COLO668 (cell line): ENCODE measurements at regions not wholly inside any gene's neighbourhood (a gene's known extent, or its start where the extent isn't known, plus 50 kb on each side); places are given as distances from the start of the nearest gene placed in this dataset.

Experiments
- DNase-seq: peaks from one replicate; lab custom pipeline; 2025; ENCODE audit not compliant: unreplicated experiment; lab: John Stamatoyannopoulos, UW

DNA sequence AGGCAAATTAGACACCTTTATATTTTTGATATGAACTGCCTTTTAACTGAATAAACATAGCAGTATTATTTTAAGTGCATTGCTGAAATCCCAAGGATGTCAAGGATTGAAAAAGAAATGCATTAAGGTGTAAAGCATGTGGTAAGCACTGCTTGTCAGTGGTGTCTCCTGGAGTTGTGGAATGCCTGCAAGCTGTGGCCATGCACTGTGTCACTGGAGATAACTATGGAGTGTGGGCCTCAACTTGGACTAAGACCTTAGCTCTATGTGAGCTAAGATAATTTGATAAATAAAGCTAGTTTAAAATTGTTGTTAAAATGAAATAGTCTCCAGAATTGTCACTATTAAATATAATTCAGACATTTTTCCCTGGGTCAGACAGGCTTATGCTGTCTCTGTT, 156.6 kb upstream of the OPRM1 start:
- no peak for DNase-seq

DNA sequence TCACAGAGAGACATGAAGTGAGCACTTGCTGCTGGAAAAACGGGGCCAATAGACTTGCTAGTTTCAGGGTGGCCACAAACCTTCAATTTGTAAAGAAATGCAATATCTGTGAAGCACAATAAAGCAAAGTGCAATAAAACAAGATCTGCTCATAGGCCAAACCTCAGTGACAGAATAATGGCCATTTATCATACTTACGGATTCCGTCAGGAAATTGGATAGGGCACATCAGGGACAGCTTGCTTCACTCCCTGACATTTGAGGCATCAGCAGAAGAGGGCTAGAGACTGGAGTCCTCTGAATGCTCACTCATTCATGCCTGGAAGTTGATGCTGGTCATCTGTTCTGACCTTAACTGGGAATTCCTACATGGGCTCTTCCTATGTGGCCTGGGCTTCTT, 165.5 kb upstream of the OPRM1 start:
- DNase-seq = no peak

DNA sequence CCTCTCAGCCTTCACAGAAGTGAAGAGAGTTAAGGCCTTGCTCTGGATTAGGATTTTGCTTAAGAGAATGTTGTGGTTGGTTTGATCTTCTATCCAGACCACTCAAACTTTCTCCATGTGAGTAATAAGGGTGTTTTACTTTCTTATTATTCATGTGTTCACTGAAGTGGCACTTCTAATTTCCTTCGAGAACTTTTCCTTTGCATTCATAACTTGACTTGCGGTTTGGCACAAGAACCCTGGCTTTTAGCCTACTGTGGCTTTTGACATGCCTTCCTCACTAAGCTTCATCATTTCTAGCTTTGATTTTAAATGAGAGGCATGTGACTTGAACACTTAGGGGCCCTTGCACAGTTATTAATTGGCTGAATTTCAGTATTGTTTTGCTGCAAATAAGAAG, 166.1 kb upstream of the OPRM1 start:
- no peak for DNase-seq

DNA sequence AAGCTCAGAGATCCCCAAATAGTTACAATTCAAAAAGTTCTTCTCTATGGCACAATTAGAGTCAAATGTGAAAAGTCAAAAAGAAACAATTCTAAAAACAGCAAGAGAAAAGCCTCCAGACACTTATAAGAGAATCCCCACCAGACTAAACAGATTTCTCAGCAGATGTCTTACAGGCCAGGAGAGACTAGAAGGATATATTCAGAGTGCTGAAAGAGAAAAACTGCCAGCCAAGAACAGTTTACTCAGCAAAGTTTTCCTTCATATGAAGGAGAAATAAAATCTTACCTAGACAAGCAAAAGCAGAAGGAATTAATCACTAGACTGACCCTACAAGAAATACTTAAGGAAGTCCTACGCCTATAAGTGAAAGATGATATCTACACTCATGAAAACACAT, 176.1 kb upstream of the OPRM1 start:
- DNase-seq = no peak

DNA sequence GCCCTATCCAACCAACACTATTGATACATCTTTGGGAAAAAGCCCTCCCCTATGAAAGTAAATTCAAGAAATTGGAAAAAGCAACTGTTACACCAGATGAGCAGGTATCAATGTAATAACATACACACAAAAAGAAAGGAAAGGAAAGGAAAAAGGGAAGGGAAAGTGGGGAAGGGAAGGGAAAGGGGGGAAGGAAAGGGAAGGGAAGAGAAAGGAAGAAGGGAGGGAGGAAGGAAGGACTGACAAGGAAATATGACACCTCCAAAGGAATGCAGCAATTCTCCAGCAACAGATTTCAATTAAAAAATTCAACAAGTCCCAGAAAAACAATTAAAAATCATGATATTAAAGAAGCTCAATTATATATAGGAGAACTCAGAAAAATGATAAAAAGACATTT, 176.9 kb upstream of the OPRM1 start:
- no peak for DNase-seq

DNA sequence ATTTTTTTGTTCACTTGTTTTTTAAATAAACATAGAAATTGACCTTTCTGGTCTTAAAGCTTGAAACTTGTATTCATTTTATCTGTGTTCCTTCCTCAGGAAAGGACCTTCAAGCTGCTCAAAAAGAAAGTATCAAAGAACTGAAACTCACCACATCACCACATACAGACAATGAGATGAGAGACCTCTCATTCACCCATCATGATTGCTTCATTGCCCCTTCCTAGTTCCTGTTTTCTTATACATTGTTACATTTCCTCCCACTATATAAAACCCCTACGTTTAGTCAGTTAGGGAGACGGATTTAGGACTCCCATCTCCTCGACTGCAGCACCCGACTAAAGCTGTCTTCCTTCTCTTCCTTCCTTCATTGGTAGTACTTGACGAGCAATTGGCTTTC, 180.5 kb upstream of the OPRM1 start:
- DNase-seq = no peak

DNA sequence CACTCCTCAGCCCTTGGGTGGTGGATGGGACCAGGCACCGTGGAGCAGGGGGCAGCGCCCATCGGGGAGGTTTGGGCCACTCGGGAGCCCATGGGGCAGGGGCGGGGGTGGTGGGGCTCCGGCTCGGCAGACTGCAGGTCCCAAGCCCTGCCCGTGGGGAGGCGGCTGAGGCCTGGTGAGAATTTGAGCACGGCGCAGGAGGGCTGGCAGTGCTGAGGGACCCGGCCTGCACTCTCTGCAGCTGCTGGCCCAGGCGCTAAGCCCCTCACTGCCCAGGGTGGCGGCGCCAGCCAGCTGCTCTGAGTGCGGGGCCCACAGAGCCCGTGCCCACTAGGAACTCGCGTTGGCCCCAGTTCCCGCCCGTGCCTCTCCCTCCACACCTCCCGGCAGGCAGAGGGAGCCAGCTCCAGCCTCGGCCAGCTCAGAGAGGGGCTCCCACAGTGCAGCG, 182.1 kb upstream of the OPRM1 start:
- no peak for DNase-seq

DNA sequence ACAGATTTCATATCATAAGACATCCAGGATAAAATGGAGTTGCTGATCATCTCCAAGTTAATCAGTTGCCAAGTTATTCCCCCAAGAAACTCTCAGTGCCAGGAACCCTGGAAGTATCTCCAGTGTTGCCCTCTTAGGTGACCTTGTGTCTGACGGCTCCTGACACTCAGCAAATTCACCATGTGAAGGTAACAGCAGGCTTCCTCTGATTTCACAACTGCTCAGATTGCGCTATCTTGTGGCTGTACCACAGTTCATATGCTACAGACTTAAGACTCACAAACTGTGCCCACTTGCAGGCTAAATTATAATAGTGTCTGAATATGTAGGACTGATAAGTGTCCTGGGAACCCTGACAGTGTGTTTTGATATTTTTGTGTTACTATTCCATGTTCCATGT, 186.6 kb upstream of the OPRM1 start:
- DNase-seq = no peak

DNA sequence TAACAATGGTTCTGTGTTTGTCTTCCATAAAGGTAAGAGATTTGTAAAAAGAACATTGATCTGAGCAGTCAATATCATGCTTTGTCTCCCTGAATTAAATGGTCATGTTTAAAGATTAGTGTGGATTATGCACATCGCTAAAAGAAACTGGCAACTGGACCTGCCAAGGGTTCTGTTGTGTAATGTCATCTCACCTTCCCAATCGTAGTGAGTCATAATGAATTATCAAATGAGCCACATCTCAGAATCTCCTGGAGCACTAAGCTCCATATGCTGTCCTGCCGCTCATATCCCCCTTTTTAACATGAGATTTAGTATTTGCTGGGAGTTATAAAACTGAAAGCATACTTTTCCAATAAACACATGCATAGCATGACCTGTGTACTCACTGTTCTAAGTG, 187.0 kb upstream of the OPRM1 start:
- DNase-seq = no peak

DNA sequence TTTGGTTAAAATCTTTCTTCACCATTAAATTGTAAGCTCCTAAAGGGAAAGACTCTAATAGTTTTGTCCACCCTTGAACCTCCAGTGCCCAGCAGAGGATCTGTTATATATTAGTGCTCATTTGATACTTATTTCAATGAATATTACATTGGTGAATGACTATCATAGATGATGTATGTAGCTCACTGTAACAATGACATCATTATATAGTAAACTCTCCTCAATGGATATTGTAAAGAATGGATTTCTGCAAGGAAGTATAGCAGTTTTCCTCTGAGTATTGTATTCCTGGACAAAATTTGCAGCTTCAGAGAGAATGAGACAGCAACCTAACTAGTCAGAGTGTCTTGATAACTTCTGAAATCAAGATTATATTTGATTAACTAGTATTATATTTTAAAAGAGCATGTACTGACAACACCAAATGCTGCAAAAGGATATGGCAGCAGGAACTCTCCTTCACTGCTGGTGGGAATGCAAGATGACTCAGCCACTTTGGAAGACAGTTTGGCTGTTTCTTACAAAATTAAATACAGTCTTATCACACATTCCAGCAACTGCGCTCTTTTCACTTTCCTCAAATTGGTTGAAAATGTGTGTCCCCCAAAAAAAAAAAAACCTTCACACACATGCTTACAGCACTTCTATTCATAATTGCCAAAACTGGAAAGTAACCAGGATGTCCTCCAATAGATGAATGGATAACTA, 189.8 kb upstream of the OPRM1 start:
- DNase-seq = no peak

DNA sequence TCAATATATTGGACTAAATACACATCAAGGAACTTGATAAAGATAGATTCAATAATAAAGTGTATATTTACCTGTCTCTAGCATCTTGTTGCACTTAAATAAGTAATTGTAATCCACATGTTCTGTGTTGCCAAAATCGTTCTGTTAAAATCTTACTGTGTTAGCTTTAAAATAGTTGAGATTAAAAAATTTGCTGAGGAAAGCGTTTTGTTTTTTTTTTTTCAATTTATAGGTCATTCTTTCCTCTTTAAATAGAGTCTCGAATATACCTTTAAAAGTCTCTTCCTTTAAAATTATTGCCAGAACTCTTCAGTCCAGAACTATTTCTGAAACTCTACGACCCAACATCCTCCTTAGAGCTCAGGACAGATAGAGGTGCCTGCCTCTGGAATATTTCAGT, 195.6 kb upstream of the OPRM1 start:
- DNase-seq = no peak

DNA sequence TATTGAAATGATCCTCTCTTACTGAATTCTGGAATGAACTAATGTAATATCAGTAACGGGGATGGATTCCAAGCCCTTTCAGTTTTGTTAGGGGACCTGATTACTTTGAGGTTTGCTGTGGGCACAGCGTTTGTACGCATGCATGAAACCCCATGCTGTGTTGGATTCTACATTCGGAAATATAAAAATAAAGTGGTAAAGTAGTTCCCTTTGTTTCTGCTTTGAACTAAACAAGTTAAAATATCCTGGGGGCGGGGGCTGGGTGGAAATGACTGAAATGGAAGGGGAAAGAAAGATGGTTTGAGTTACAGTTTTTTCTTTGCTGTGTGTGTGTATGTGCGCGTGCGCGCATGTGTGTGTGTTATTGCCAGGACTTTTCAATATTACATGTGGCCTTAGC, 196.5 kb upstream of the OPRM1 start:
- no peak for DNase-seq

DNA sequence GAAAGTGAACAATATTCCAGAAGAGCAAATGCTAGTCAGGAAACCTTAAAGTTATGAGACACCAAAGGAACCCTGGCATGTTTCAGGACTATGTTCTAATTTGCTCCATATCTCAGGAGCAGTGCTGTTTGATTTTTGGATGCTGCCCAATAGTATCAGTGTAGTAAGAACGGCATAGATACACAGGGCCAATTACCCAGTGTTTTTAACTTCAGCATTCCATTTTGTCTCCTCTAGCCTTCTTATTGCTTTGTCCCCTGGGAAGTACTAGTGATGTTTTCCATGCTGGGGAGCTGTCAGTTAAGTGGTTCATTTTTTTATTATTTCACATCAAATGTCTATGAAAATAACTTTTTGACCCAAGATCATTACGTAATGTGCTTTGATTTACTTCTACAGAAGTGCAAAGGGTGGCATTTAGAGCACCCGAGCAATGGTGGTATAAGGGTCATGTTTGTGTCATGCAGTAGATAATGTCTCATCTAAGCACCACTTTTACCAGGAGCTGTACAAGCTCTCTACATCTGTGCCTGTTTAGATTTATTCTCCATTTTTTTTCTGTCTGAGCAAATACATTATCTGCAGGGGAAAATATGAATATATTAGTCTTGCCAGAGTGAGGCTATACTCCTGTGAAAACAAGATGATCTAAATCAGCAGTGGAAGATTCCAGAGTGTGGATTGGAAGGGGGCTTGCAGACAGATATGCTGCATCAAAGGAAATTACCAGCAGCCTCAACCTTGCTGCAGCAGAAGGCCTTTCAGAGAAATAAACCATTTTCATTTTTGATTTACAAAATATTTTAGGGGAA, 198.8 kb upstream of the OPRM1 start:
- no peak for DNase-seq

DNA sequence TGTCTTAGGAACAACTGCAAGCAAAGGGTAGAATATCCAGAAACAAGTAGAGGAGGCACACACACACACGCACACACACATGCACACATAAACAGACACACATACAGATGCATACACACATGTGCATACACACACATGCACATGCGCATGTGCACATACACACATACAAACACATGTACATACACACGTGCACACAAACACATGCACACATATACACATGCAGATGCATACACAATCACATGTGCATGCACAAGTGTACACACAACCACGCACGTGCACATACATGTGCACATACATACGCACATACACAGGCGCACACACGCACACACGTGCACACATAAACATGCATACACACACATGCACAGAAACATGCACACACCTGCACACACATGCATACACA, 206.5 kb upstream of the OPRM1 start:
- DNase-seq = no peak

DNA sequence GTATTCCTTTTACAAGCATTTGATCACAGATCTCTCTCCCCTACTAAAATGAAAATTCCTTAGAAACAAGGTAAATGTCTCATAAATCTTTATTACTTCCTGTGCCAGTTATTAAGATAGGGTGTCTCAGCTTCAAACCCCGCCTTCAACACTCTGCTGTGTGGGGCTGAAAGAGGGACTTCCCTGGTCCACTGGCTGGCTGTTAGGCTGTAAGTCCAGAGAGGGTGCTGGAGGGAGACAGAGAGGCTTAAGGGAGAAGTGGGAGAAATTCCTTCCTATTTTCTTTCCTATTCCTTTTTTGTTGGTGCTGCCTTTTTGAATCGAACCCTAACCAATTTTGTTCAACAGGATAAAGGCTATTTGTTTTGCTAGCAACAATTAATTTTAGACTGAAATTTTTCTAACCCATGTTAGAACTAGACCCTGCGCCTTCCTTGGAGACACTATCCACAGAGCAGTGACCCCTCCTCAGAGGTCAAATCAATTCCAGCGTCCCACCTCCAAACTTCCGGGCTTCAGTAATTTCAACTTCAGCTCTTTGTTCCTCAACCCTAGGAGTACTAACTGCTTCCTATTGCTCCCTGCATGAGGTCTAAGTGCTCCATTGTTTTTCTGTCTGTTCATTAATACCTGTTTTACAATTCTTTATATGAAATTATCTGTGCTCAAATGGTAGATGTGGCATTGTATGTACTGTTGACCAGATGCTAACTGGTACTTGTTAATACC, 207.5 kb upstream of the OPRM1 start:
- DNase-seq = no peak

DNA sequence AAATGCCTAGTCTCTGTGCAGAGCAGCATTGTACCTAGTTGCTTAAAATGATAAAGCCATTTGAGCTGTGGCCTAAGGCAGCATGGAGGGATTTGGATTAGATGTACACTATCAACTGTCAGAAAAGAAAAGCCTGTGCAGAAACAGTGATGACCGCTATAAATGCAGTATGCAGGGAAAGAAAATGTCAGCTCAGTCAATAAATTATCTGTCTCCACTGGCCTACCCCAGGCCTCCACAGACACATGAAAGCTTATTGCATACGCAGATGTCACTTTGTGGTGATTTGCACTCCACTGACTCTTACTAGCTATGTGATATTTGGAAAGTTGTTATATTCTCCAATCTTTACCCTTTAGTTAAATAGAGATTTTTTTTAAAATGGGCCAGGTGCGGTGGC, 221.9 kb upstream of the OPRM1 start:
- no peak for DNase-seq

DNA sequence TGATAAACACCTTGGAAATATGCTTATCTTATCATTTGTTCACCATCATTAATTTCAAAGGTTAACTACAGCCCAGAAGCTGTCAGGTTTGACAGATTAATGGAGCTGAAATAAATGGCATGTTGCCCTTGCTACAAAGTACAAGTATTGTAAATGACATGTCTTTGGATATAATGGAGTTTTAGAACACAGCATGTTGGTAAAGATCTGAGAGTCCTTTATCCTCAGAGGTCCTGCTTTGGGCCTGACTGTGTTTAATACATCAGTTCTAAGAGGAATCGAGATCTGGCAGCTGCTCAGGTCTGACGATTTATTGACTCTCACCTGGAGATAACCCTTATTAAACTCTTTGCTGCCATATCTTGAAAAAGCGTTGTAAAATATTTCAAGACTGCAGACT, 222.7 kb upstream of the OPRM1 start:
- DNase-seq = no peak

DNA sequence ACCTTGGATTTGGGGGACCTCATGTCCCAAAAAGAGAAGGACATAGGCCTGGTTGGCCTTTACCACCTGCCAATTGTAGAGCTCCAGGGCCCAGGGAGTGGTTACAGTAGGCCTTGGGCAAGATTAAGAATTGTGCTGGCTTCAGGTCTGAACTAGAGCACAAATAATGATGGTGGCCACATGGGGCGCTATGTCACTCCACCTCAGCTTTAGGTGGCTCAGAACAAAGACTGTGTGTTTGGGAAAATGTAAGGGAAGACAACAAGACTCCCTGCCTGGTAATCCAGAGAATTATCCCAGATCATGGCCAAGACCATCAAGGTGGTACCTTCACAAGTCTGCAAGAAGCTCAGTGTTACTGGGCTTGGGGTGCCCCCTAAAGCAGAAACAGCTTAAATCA, 224.9 kb upstream of the OPRM1 start:
- no peak for DNase-seq

DNA sequence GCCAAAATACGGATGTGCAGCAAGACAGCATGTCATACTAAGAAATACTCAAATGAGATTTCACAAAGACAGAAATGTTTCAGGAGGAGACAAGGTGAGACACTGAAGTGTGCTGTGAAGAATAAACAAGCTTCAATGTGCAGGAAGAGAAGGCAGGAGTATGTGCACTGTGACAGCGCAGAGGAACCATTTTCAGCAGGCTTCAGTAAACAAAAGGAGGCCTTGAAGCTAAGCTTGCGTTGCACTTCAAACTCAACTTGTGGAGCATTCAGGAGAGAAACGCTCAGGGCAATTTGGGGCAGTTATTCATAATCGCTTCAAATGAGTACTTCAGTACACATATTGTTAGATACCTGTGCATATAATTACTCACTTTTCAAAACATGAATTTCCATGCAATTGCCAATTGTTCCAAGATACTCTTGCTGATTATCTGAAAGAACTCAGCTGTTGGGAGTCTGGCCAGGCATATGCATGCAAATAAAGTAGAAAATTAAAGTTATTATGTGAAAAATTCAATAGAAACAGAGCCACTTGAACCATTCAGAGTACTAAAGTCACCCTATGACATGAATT, 234.2 kb upstream of the OPRM1 start:
- DNase-seq = no peak

DNA sequence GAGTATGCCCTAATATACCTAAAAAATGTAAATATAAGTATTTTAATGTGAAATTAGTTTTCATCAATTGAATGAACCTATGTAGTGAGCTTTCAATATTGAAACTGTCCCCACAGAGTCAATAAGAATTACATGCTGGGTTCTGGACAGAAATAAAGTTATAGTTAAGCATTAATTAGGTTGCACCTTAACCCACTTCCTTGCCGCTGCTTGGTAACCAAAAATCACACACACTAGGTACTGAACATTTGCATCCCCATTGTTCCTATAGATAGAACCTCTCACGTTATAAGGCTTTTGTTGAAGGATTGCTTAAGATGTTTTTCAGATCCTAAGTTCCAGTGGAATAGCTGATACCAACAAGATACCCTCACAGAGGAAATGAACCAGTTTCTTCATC, 237.1 kb upstream of the OPRM1 start:
- no peak for DNase-seq

DNA sequence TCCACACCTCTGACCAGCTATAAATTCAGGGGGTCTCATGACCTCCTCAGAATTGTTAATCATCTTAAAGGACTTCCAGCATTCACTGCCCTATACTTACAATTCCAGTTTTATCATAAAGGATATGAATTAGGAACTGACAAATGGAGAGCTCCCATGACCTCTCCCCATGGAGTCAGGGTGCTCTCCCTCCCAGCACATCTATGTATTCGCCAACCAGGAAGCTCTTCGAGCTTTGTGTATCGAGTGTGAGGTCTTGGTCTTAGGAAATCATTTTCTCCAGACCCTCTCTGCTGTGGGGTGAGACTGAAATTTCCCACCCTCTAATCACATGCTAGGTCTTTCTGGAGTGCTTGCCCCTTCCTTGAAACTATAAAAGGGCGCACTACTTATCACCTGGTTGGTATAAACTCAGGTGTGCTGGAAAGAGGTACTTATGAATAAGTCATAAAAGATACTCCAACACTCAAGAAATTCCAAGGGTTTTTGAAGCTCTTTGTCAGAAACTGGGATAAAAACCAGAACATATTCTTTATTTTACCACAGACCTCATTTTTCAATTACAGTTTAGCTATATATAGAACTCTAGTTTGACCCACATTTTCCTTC, 238.4 kb upstream of the OPRM1 start:
- no peak for DNase-seq
